Transverse colon (tissue), 4 donors: ENCODE measurements at regions not wholly inside any gene's neighbourhood (a gene's known extent, or its start where the extent isn't known, plus 50 kb on each side); places are given as distances from the start of the nearest gene placed in this dataset.

ENCODE experiments used
- DNase-seq: peaks from one replicate; pipeline ENCODE4 v3.0.0-alpha.2; 2019
- H3K27ac ChIP-seq, 4 donors: fragments of 200-600 bp; sonication (generic); 2 replicates each; pipeline ENCODE4 v1.5.1; 2016 to 2018; ENCODE audit warnings: inconsistent platforms in 4 of 4
- H3K27me3 ChIP-seq: fragments of 200-600 bp; sonication (generic); 2 replicates; pipeline ENCODE4 v1.5.1; 2017; ENCODE audit warnings: inconsistent platforms
- H3K36me3 ChIP-seq, 4 donors: fragments of 200-600 bp; sonication (generic); 2 replicates each; pipeline ENCODE4 v1.5.1; 2017 to 2019; ENCODE audit warnings: inconsistent platforms in 4 of 4
- H3K4me1 ChIP-seq, 4 donors: fragments of 200-600 bp; sonication (generic); 2 replicates each; pipeline ENCODE4 v1.5.1; 2017 to 2020; ENCODE audit warnings: inconsistent platforms in 4 of 4
- H3K4me3 ChIP-seq, 4 donors: fragments of 200-600 bp; sonication (generic); 1 replicate in 1 of 4; 2 replicates in 3 of 4; pipeline versions ENCODE4 v1.5.1 to v1.6.1; 2017 to 2019; ENCODE audit warnings: inconsistent platforms in 4 of 4
- H3K9me3 ChIP-seq, 2 donors: fragments of 200-600 bp; sonication (generic); 2 replicates each; pipeline ENCODE4 v1.5.1; 2017 to 2019; ENCODE audit warnings: inconsistent platforms in 2 of 2
- CTCF ChIP-seq, 5 experiments: fragments of 200-600 bp in 3 of 5; fragments of 450-650 bp in 2 of 5; sonication (generic) in 3 of 5; IDR thresholded peaks; 1 replicate in 2 of 5; 2 replicates in 3 of 5; pipeline ENCODE4 v1.5.1; 2016 to 2017; ENCODE audit warnings: antibody characterized with exemption in 5 of 5, inconsistent platforms in 3 of 5, mild to moderate bottlenecking in 2 of 5, moderate library complexity in 1 of 5
- EP300 ChIP-seq: sonication (generic); formaldehyde crosslinking; IDR thresholded peaks from one replicate; pipeline ENCODE4 v1.6.1; 2017; ENCODE audit warnings: antibody characterized with exemption, low read depth
- POLR2A ChIP-seq: fragments of 450-650 bp; IDR thresholded peaks from one replicate; pipeline ENCODE4 v1.6.1; 2016; ENCODE audit warnings: antibody characterized with exemption, mild to moderate bottlenecking, moderate library complexity
- POLR2AphosphoS5 ChIP-seq, 3 donors: sonication (generic); formaldehyde crosslinking; IDR thresholded peaks; one replicate each; pipeline ENCODE4 v1.6.1; 2016; ENCODE audit warnings: antibody characterized with exemption in 3 of 3
- WGBS, 2 donors: methylation state at CpG; one replicate each; pipeline ENCODE4 v1.1.5; 2018; ENCODE audit warnings: low coverage in 1 of 2; 5-methylcytosine and 5-hydroxymethylcytosine counted together
- in situ Hi-C, 4 donors: fragments of 200-750 bp; cut with MboI; loops; one replicate each; pipeline versions ENCODE4 v1.15.0 to v1.15.1; 2017; ENCODE audit warnings: low sequenced_read_pairs in 3 of 4, low pct_ligation_motif_present in 1 of 4, low pct_unique_long_range_greater_than_20kb in 1 of 4
- intact Hi-C: fragments of 100-400 bp; cut with DNase I; formaldehyde crosslinking; loops from one replicate; pipeline ENCODE4 v1.15.1; 2023; ENCODE audit warnings: low total_unique reads

GRCh38 chr14:25607192-25607591, 557.2 kb upstream of the STXBP6 start:
- H3K27me3 ChIP-seq: no peaks in the 10 kb centered on the region
- WGBS, 2 donors: 24 to 31% methylated on average over 3 of the region's 3 CpGs
- H3K27ac ChIP-seq: no peak overlapping the region
- H3K9me3 ChIP-seq: no peaks in the 10 kb centered on the region
- in situ Hi-C loops (no loop called here), intact Hi-C loops (no loop called here)
- TF ChIP-seq POLR2A (no peak), EP300 (no peak), POLR2AphosphoS5 (IDR thresholded peaks at IDR 0.05) (no peak), CTCF (IDR thresholded peaks at IDR 0.05) (no peak)
- H3K4me3 ChIP-seq: no peak overlapping the region
- no peak for DNase-seq
- no peaks in the 10 kb centered on the region for H3K4me1 ChIP-seq
- no peaks in the 10 kb centered on the region for H3K36me3 ChIP-seq

- in situ Hi-C loops (no loop called here), intact Hi-C loops (no loop called here)
- Histone ChIP-seq H3K4me3 (no peak overlapping the region), H3K27ac (no peak overlapping the region), H3K4me1 (no peaks in the 10 kb centered on the region), H3K9me3 (no peaks in the 10 kb centered on the region), H3K27me3 (no peaks in the 10 kb centered on the region), H3K36me3 (no peaks in the 10 kb centered on the region)
- TF ChIP-seq EP300: no peak
- DNase-seq: no peak
- 76 to 100% methylated on average over 1 of the region's 1 CpG for WGBS, 2 donors
These were observed 552.2 kb upstream of the STXBP6 start for GRCh38 chr14:25602106-25602505.

GRCh38 chr14:25588751-25589150, 538.8 kb upstream of the STXBP6 start:
- TF ChIP-seq EP300 (no peak), POLR2AphosphoS5 (IDR thresholded peaks at IDR 0.05) (no peak), CTCF (IDR thresholded peaks at IDR 0.05) (no peak), POLR2A (no peak)
- 72 to 89% methylated on average over 3 of the region's 3 CpGs for WGBS, 2 donors
- intact Hi-C loops (no loop called here), in situ Hi-C loops (no loop called here)
- Histone ChIP-seq H3K36me3 (no peaks in the 10 kb centered on the region), H3K9me3 (no peaks in the 10 kb centered on the region), H3K27me3 (no peaks in the 10 kb centered on the region), H3K4me3 (no peak overlapping the region), H3K4me1 (no peaks in the 10 kb centered on the region), H3K27ac (no peak overlapping the region)
- no peak for DNase-seq

GRCh38 chr14:25574628-25575325, 524.8 kb upstream of the STXBP6 start:
- Histone ChIP-seq H3K9me3 (no peaks in the 10 kb centered on the region), H3K4me1 (no peaks in the 10 kb centered on the region), H3K27me3 (no peaks in the 10 kb centered on the region), H3K4me3 (no peak overlapping the region), H3K36me3 (no peaks in the 10 kb centered on the region), H3K27ac (no peak overlapping the region)
- in situ Hi-C loops (no loop called here), intact Hi-C loops (no loop called here)
- DNase-seq: no peak
- WGBS, 2 donors: 73 to 85% methylated on average over 5 of the region's 5 CpGs
- TF ChIP-seq EP300 (no peak), POLR2AphosphoS5 (IDR thresholded peaks at IDR 0.05) (no peak), CTCF (IDR thresholded peaks at IDR 0.05) (no peak), POLR2A (no peak)

GRCh38 chr14:25570483-25570882, 520.5 kb upstream of the STXBP6 start:
- no peak for TF ChIP-seq CTCF (IDR thresholded peaks at IDR 0.05)
- TF ChIP-seq EP300: no peak
- TF ChIP-seq POLR2AphosphoS5 (IDR thresholded peaks at IDR 0.05): no peak
- no peak for TF ChIP-seq POLR2A
- no peak for DNase-seq
- Histone ChIP-seq H3K27ac (no peak overlapping the region), H3K4me3 (no peak overlapping the region), H3K27me3 (no peaks in the 10 kb centered on the region), H3K36me3 (no peaks in the 10 kb centered on the region), H3K4me1 (no peaks in the 10 kb centered on the region), H3K9me3 (no peaks in the 10 kb centered on the region)
- intact Hi-C loops (no loop called here), in situ Hi-C loops (no loop called here)
- 75% methylated on average over 4 of the region's 4 CpGs; no CpG with 5 or more reads in 1 of the 2 donors for WGBS, 2 donors
